ENCODE measurements at regions not wholly inside any gene's neighbourhood (a gene's known extent, or its start where the extent isn't known, plus 50 kb on each side); places are given as distances from the start of the nearest gene placed in this dataset.
"Not testable (repeated sequence)": the region's sequence is repeated elsewhere in the genome, so short reads cannot be mapped to it uniquely, and the experiment has no call there.

GRCh38 chr3:72164635-72164978 is 379.7 kb upstream of the PROK2 start:
- FAIRE-seq = no peak

- no peak for FAIRE-seq
These were observed 379.1 kb upstream of the PROK2 start for GRCh38 chr3:72163809-72164634.

- no peak for FAIRE-seq
These were observed 377.8 kb upstream of the PROK2 start for GRCh38 chr3:72162649-72163184.

DNA sequence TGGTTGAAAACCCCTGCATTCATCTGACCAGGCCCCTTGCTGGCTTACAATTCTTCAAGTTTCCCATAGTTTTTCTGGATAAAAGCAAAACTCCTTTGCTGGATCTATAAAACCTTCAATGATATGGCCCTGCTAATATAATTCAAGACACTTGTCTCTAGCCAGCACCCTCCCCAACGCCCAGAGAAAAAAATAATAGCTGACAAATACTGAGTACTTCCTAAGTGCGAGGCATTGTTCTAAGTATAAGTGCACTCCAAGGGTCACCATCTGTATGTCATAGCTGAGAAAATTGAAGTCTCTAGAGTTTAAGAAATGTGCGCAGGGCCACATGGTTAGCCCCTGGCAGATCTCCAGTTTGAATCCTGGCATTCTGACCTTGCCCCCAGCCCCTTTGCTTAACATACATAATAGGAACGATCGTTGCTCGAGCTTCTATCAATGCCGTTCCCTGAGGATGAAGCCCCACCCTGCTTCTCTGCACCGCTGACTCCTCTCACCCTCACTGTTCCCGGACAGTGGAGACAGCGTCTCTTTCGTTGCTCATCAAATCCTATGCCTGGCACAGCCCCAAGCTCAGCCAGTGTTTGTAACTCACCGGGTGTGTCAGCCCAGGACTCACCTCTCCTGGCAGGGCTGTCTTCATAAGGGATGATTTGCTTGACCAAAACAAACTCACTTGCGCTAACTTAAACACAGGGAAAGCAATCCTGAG is 377.1 kb upstream of the PROK2 start:
- FAIRE-seq = no peak

- FAIRE-seq = not testable (repeated sequence)
These were observed 376.3 kb upstream of the PROK2 start for GRCh38 chr3:72161285-72161684.

- no peak for FAIRE-seq
These were observed 375.4 kb upstream of the PROK2 start for GRCh38 chr3:72160351-72160750.

DNA sequence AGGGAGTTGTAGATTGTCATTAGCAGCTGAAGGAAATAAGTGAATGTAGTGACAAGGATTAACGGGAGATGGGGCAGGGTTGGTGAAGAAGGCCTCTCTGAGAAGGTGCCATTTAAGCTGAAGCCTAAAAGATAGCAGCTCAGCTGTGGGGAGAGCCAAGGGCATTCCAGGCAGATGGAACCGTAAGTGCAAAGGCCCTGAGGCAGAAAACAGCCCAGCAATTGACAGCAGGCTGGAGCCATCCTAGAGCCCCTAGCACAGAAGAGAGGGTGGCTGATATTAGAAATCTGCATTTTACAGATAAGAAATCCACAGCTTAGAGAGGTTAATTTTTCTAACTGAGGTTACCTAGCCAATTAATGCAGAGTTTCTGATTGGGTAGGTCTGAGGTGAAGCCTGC is 374.5 kb upstream of the PROK2 start:
- no peak for FAIRE-seq

DNA sequence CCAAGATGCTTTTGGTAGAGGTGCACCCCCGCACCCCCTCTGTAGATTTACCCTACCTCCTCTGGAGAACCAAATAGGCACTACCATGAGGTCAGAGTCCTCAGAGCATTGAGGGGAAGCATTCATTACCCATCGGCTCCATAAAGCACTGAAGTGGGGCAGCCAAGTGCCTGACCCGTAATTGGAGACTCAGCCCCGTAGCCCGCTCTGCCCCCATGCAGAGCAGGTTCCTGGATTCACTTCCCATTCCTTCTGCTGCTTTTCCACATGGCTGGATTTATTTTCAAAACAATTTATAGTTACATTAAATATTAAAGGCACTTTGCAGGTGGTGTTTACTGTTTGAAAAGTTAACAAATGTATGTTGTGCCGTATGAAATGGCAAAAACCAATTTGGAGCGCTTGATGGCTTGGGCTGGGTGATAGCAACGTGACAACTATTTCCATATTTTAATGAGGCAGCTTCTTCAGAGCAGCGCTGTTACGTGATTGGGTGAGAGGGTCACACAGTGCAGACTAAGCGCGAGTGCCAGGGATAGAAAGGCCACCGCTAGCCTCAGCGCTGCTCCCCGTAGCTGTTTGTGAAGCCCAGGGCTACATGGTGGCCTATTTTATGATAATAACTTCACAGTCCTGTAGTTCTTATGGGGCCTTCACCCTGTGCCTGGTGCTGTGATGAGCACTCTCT is 373.8 kb upstream of the PROK2 start:
- no peak for FAIRE-seq

GRCh38 chr3:72157748-72158638 is 373.0 kb upstream of the PROK2 start:
- no peak for FAIRE-seq

DNA sequence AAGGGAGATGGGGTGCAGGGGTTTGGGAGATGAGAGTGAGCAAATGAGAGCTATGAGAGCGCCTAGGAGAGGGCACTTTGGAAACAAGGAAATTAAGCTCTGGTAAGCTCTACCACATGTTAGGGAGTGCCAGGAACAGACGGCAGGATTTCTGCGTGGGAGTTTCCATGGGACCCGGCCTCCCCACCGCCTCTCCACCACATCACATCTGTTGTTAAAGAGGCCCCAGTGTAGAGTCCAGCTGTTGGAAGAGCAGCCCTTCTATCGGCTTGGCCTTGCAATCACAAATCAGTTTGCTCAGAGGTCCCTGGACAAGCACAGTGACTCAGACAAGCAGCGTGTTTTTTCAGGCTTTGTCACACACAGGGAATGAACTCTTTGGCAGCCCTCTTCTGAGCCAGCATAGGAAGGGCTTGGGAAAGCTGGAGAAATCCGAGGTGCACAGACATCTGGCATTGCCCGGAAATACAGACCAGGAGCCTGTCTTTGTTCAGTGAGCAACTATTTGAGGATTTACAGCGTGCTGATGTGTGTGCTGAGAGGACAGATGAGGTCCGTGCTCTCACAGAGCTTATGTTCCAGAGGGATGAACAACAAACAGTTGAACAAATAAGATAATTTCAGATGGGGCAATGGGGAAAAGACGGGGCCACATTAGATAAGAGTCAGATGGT is 370.6 kb upstream of the PROK2 start:
- no peak for FAIRE-seq

- no peak for FAIRE-seq
These were observed 369.7 kb upstream of the PROK2 start for GRCh38 chr3:72154391-72155335.

DNA sequence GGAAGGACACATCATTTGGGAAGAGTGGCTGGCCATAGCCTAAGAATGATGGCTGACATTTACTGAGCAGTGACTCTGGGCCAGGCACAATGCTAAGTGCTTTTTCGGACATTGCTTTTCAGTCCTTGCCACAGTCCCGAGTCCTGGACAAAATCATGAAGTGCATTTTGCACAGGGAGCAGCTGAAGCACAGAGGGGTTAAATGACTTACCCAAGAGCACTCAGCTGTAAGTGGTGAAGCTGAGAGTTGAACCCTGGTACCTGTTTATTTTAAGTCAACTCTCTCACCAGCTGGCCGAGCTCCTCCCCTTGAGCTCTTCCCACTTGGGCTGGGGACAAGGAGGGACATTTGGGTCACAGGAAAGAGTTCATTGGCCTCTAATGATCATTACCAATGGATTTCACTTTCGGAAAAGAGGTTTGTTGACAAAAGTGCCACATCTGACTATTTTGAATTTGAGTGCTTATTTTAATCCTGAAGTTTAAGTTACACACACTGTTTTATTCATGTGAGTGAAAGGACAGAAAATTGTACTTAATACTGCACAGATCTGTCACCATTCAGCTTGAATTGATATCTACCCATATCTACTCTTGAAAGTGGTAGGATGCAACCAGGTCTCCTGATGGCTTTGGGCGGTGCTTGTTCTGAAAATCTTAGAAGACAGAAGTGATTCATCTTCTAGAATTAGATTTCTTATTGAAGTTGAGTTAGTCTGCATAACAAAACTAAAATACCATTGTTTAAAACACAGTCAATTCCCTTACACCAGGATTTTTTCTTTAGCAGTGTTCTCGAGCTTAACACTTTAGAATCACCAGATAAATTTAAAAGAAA is 368.7 kb upstream of the PROK2 start:
- FAIRE-seq = no peak

GRCh38 chr3:72152551-72153476 is 367.9 kb upstream of the PROK2 start:
- FAIRE-seq = no peak

DNA sequence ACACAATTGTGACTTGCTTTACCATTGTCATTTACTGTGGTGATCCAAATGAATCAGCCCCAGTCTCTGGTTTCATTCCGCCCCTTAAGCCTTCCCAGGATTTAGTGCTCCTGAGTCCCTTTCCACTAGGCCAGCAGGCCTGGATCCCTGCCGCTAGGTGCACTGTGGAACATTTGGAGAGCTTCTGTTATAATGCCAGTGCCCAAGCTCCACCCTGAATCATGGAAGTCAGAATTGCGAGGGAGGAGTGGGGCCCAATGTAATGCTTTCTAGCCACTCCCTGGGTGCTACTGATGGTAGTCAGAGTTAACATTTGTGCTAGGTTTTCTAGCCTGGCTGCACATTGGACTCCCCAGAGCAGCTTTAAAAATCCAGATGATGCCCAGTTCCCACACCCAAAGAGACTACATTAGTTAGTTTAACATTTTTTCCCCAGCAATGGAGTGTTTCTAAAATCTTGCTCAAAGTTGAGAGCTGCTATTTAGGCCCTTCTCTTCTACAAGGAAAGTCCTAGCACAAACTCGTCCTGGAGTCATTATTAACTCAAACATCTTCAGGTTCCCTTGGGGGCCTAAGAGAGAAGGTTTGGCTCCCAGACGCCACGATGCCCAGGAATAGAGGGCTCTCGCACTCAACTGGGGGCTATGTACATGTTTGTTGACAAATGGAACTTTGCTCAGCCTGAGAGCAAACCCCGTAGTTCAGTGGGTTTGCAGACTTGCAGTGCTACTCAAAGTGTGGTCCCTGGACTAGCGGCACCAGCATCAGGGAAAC is 366.7 kb upstream of the PROK2 start:
- no peak for FAIRE-seq

GRCh38 chr3:72150634-72151412 is 365.9 kb upstream of the PROK2 start:
- FAIRE-seq = no peak

DNA sequence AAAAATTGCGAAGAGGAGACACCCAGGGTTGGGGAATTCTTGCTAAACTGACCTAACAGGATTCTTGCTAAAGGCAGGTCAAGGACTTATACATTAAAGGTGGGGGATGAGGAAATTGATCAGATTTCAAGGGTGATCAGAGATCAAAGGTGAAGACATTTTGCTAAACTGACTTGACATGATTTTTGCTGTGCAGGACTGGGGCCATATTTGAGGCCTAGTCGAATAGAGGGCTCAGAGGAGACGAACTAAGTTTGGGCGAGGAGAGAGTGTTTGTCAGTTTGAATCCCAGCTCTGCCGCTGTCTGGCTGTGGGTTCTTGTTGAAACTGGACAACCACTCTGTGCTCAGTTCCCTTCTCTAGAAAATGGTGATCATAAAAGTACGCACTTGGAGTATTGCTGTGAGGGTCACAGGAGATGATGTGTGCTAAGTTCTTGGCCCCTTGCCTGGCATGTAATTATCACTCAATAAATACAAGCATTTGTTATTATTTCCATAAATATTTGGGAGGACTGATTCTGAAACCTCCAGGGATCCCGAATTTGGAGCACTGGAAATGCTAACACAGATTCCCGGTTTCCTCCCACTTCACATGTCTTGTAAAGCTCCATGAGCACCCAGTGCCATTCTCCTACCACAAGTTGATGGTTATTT is 364.8 kb upstream of the PROK2 start:
- FAIRE-seq = no peak
